IPS DF 6.9 (cell line): ENCODE measurements at regions not wholly inside any gene's neighbourhood (a gene's known extent, or its start where the extent isn't known, plus 50 kb on each side); places are given as distances from the start of the nearest gene placed in this dataset.

ENCODE experiments used
- DNase-seq: peaks from one replicate; pipeline ENCODE4 v3.0.0-alpha.2; 2013; ENCODE audit warnings: low read depth, low spot score
- H3K27ac ChIP-seq: one replicate; pipeline ENCODE4 v1.5.1; 2013; ENCODE audit warnings: low read length, control low read depth
- H3K27me3 ChIP-seq: 2 replicates; pipeline ENCODE4 v1.6.1; 2013; ENCODE audit warnings: mild to moderate bottlenecking, low read length; ENCODE audit not compliant: control insufficient read depth, insufficient read depth
- H3K36me3 ChIP-seq: 2 replicates; pipeline ENCODE4 v1.6.1; 2013; ENCODE audit warnings: low read length; ENCODE audit not compliant: control insufficient read depth, insufficient read depth
- H3K4me1 ChIP-seq: 2 replicates; pipeline ENCODE4 v1.6.1; 2013; ENCODE audit warnings: low read length; ENCODE audit not compliant: control insufficient read depth, insufficient read depth
- H3K4me3 ChIP-seq: 2 replicates; pipeline ENCODE4 v1.5.1; 2013; ENCODE audit warnings: mild to moderate bottlenecking, low read length
- H3K9me3 ChIP-seq: 2 replicates; pipeline ENCODE4 v1.6.1; 2013; ENCODE audit warnings: low read length, inconsistent platforms; ENCODE audit not compliant: control insufficient read depth, insufficient read depth
- WGBS: extraction: QIAGEN DNeasy Blood & Tissue Kit; methylation state at CpG from one replicate; pipeline ENCODE4 v1.1.7; 2013; ENCODE audit warnings: mixed read lengths, missing lambda C conversion rate; ENCODE audit not compliant: insufficient read length, insufficient coverage; 5-methylcytosine and 5-hydroxymethylcytosine counted together

- H3K4me1 ChIP-seq = no peaks in the 10 kb centered on the region
- no peaks in the 10 kb centered on the region for H3K27me3 ChIP-seq
- no peaks in the 10 kb centered on the region for H3K36me3 ChIP-seq
- no peak for DNase-seq
- no peak overlapping the region for H3K27ac ChIP-seq
- no CpG with 5 or more reads among the region's 3 CpGs for WGBS
- no peak overlapping the region for H3K4me3 ChIP-seq
- H3K9me3 ChIP-seq = no peaks in the 10 kb centered on the region
These were observed 411.2 kb downstream of the SOX11 start for GRCh38 chr2:6103372-6103771.

GRCh38 chr2:6103949-6104348 is 411.8 kb downstream of the SOX11 start:
- no peak for DNase-seq

GRCh38 chr2:6107290-6107689 is 415.1 kb downstream of the SOX11 start:
- Histone ChIP-seq H3K4me3 (no peak overlapping the region), H3K27me3 (no peaks in the 10 kb centered on the region), H3K36me3 (no peaks in the 10 kb centered on the region), H3K27ac (no peak overlapping the region), H3K4me1 (no peaks in the 10 kb centered on the region), H3K9me3 (no peaks in the 10 kb centered on the region)
- no CpG with 5 or more reads among the region's 4 CpGs for WGBS
- no peak for DNase-seq

More at GRCh38 chr2:6103949-6104348, 411.8 kb downstream of the SOX11 start:
- Histone ChIP-seq H3K36me3 (no peaks in the 10 kb centered on the region), H3K4me3 (no peak overlapping the region), H3K27me3 (no peaks in the 10 kb centered on the region), H3K27ac (no peak overlapping the region), H3K9me3 (no peaks in the 10 kb centered on the region), H3K4me1 (no peaks in the 10 kb centered on the region)
- no CpG with 5 or more reads among the region's 3 CpGs for WGBS

GRCh38 chr2:6109831-6110230 is 417.6 kb downstream of the SOX11 start:
- no CpG with 5 or more reads among the region's 1 CpG for WGBS
- DNase-seq = no peak
- Histone ChIP-seq H3K4me1 (no peaks in the 10 kb centered on the region), H3K27me3 (no peaks in the 10 kb centered on the region), H3K36me3 (no peaks in the 10 kb centered on the region), H3K27ac (no peak overlapping the region), H3K4me3 (no peak overlapping the region), H3K9me3 (no peaks in the 10 kb centered on the region)

GRCh38 chr2:6111781-6112261 is 419.6 kb downstream of the SOX11 start:
- no CpG with 5 or more reads among the region's 2 CpGs for WGBS
- DNase-seq = no peak
- H3K4me3 ChIP-seq = no peak overlapping the region
- H3K27ac ChIP-seq = no peak overlapping the region
- H3K9me3 ChIP-seq = no peaks in the 10 kb centered on the region
- H3K4me1 ChIP-seq = no peaks in the 10 kb centered on the region
- H3K27me3 ChIP-seq = no peaks in the 10 kb centered on the region
- no peaks in the 10 kb centered on the region for H3K36me3 ChIP-seq

- WGBS = no CpG with 5 or more reads among the region's 4 CpGs
- no peaks in the 10 kb centered on the region for H3K36me3 ChIP-seq
- H3K27ac ChIP-seq = no peak overlapping the region
These were observed 421.6 kb downstream of the SOX11 start for GRCh38 chr2:6113786-6114185.

GRCh38 chr2:6127718-6128117 is 435.5 kb downstream of the SOX11 start:
- no peaks in the 10 kb centered on the region for H3K36me3 ChIP-seq
- no peak for DNase-seq
- WGBS = no CpG with 5 or more reads among the region's 5 CpGs

More at GRCh38 chr2:6113786-6114185, 421.6 kb downstream of the SOX11 start:
- H3K4me1 ChIP-seq = no peaks in the 10 kb centered on the region
- H3K9me3 ChIP-seq = no peaks in the 10 kb centered on the region
- no peak overlapping the region for H3K4me3 ChIP-seq
- no peak for DNase-seq
- H3K27me3 ChIP-seq = no peaks in the 10 kb centered on the region

GRCh38 chr2:6139142-6139541 is 447.0 kb downstream of the SOX11 start:
- no peak overlapping the region for H3K27ac ChIP-seq
- no peak overlapping the region for H3K4me3 ChIP-seq
- DNase-seq = no peak
- no peaks in the 10 kb centered on the region for H3K36me3 ChIP-seq
- H3K27me3 ChIP-seq = no peaks in the 10 kb centered on the region
- no peaks in the 10 kb centered on the region; the same call in 1 of the 2 replicates for H3K4me1 ChIP-seq
- WGBS = no CpG with 5 or more reads among the region's 3 CpGs
- H3K9me3 ChIP-seq = no peaks in the 10 kb centered on the region

More at GRCh38 chr2:6127718-6128117, 435.5 kb downstream of the SOX11 start:
- Histone ChIP-seq H3K27me3 (no peaks in the 10 kb centered on the region), H3K27ac (no peak overlapping the region), H3K9me3 (no peaks in the 10 kb centered on the region), H3K4me1 (no peaks in the 10 kb centered on the region), H3K4me3 (no peak overlapping the region)

GRCh38 chr2:6139916-6140315 is 447.7 kb downstream of the SOX11 start:
- H3K27ac ChIP-seq = no peak overlapping the region
- DNase-seq = no peak
- no peaks in the 10 kb centered on the region for H3K9me3 ChIP-seq
- H3K4me3 ChIP-seq = no peak overlapping the region
- no CpG with 5 or more reads among the region's 1 CpG for WGBS
- H3K27me3 ChIP-seq = no peaks in the 10 kb centered on the region
- no peaks in the 10 kb centered on the region; the same call in 1 of the 2 replicates for H3K4me1 ChIP-seq
- H3K36me3 ChIP-seq = no peaks in the 10 kb centered on the region

- H3K27me3 ChIP-seq = no peaks in the 10 kb centered on the region
- no peaks in the 10 kb centered on the region for H3K36me3 ChIP-seq
- no CpG with 5 or more reads among the region's 1 CpG for WGBS
- H3K9me3 ChIP-seq = no peaks in the 10 kb centered on the region
- no peak for DNase-seq
- H3K4me3 ChIP-seq = no peak overlapping the region
- H3K4me1 ChIP-seq = no peaks in the 10 kb centered on the region; the same call in 1 of the 2 replicates
- H3K27ac ChIP-seq = no peak overlapping the region
These were observed 448.3 kb downstream of the SOX11 start for GRCh38 chr2:6140509-6140908.

GRCh38 chr2:6143812-6144211 is 451.6 kb downstream of the SOX11 start:
- no peak overlapping the region for H3K4me3 ChIP-seq
- no peak for DNase-seq
- H3K4me1 ChIP-seq = no peaks in the 10 kb centered on the region
- WGBS = no CpG with 5 or more reads among the region's 1 CpG
- no peak overlapping the region for H3K27ac ChIP-seq
- no peaks in the 10 kb centered on the region for H3K36me3 ChIP-seq
- no peaks in the 10 kb centered on the region for H3K27me3 ChIP-seq
- H3K9me3 ChIP-seq = no peaks in the 10 kb centered on the region
